ENCODE measurements at regions not wholly inside any gene's neighbourhood (a gene's known extent, or its start where the extent isn't known, plus 50 kb on each side); places are given as distances from the start of the nearest gene placed in this dataset.

DNA sequence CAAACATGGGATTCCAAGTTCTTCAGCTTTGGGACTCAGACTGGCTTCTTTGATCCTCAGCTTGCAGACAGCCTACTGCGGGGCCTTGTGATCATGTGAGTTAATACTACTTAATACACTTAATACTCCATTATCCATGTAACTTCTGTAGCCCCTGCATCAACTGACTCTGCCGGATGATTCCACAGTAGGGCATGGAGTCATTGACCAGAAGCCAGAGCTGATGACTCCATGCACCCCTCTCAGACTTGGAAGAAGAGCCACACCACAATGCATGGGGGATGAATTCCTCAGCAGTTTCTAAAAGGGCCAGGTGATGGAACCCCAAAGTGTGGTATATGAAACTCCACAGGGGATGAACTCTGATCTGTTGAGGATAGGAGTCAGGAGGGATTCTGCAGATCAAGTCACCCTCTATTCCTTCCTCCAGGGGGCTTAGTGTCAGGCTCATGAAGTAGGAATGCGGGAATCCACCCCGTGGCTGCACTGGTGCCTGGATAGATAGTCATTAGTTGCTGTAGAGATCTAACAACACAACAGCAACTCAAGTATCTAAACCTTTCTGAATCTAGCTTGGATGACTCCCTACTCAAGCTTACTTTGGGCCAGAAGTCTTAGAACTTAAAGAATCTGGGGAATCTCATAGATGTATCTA lies 70.2 kb downstream of the GPR6 start:
- no peak for TF ChIP-seq CTCF (IDR thresholded peaks at IDR 0.05)
- H3K4me1 ChIP-seq (ENCODE audit: low read depth), result no peaks in the 10 kb centered on the region
- ATAC-seq (no peak), DNase-seq (no peak)
- no peak overlapping the region for H3K4me3 ChIP-seq
- H3K36me3 ChIP-seq (ENCODE audit: low read depth), result no peaks in the 10 kb centered on the region
- no peaks in the 10 kb centered on the region for H3K9me3 ChIP-seq
- intact Hi-C loops (cut with DNase I, micrococcal nuclease), result loop anchor here in 1 of 2 donors (10.0 kb wide), 1 partner anchor 524 kb away; no protein-coding TSS in a partner anchor

GRCh38 chr6:110049696-110050439 lies 71.8 kb downstream of the GPR6 start:
- no peaks in the 10 kb centered on the region for H3K36me3 ChIP-seq (ENCODE audit: low read depth)
- TF ChIP-seq CTCF (IDR thresholded peaks at IDR 0.05), result no peak
- no peak overlapping the region for H3K4me3 ChIP-seq
- H3K4me1 ChIP-seq (ENCODE audit: low read depth), result no peaks in the 10 kb centered on the region
- DNase-seq (no peak), ATAC-seq (no peak)
- intact Hi-C loops (cut with DNase I, micrococcal nuclease), result loop anchor here (5.0 to 10.0 kb wide), 2 partner anchors 348 to 525 kb away; no protein-coding TSS in a partner anchor
- no peaks in the 10 kb centered on the region for H3K9me3 ChIP-seq
